ENCODE measurements at regions not wholly inside any gene's neighbourhood (a gene's known extent, or its start where the extent isn't known, plus 50 kb on each side); places are given as distances from the start of the nearest gene placed in this dataset.
"Not testable (repeated sequence)": the region's sequence is repeated elsewhere in the genome, so short reads cannot be mapped to it uniquely, and the experiment has no call there.

DNA sequence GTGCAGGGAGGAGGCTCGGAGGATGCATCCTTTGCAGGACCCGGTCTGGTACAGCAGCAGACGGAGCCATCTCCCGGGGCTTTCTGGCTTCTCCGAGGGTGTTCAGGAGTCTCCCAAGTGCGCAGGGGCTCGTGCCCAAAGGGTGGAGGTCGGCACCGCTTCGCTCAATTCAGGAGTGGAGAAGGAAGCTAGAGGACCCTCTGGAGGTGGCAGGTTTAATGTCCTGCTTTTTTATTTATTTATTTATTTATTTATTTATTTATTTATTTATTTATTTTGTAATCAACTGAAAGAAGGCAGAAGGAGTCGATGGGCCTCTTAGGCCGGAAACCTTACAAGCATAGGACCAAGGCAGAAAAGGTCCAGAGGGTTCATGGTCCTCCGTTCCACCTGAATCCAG, 286.4 kb upstream of the AGTR2 start:
- TF ChIP-seq, protein P1, sequence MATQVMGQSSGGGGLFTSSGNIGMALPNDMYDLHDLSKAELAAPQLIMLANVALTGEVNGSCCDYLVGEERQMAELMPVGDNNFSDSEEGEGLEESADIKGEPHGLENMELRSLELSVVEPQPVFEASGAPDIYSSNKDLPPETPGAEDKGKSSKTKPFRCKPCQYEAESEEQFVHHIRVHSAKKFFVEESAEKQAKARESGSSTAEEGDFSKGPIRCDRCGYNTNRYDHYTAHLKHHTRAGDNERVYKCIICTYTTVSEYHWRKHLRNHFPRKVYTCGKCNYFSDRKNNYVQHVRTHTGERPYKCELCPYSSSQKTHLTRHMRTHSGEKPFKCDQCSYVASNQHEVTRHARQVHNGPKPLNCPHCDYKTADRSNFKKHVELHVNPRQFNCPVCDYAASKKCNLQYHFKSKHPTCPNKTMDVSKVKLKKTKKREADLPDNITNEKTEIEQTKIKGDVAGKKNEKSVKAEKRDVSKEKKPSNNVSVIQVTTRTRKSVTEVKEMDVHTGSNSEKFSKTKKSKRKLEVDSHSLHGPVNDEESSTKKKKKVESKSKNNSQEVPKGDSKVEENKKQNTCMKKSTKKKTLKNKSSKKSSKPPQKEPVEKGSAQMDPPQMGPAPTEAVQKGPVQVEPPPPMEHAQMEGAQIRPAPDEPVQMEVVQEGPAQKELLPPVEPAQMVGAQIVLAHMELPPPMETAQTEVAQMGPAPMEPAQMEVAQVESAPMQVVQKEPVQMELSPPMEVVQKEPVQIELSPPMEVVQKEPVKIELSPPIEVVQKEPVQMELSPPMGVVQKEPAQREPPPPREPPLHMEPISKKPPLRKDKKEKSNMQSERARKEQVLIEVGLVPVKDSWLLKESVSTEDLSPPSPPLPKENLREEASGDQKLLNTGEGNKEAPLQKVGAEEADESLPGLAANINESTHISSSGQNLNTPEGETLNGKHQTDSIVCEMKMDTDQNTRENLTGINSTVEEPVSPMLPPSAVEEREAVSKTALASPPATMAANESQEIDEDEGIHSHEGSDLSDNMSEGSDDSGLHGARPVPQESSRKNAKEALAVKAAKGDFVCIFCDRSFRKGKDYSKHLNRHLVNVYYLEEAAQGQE (IDR thresholded peaks at IDR 0.05; ENCODE audit: low read depth): not testable (repeated sequence)
- TF ChIP-seq, protein P2, sequence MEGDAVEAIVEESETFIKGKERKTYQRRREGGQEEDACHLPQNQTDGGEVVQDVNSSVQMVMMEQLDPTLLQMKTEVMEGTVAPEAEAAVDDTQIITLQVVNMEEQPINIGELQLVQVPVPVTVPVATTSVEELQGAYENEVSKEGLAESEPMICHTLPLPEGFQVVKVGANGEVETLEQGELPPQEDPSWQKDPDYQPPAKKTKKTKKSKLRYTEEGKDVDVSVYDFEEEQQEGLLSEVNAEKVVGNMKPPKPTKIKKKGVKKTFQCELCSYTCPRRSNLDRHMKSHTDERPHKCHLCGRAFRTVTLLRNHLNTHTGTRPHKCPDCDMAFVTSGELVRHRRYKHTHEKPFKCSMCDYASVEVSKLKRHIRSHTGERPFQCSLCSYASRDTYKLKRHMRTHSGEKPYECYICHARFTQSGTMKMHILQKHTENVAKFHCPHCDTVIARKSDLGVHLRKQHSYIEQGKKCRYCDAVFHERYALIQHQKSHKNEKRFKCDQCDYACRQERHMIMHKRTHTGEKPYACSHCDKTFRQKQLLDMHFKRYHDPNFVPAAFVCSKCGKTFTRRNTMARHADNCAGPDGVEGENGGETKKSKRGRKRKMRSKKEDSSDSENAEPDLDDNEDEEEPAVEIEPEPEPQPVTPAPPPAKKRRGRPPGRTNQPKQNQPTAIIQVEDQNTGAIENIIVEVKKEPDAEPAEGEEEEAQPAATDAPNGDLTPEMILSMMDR (IDR thresholded peaks at IDR 0.05 in 2 of 3, conservative IDR thresholded peaks at IDR 0.05 in 1 of 3; ENCODE audit: borderline replicate concordance in 1 of 3, insufficient read depth in 1 of 3, low read depth in 2 of 3, low read length in 2 of 3): not testable (repeated sequence)
- not testable (repeated sequence) for TF ChIP-seq POLR2A (IDR thresholded peaks at IDR 0.05; ENCODE audit: borderline replicate concordance, extremely low read depth, insufficient read depth, insufficient read length); ZNF274 (IDR thresholded peaks at IDR 0.05; ENCODE audit: low read depth, low read length); EZH2 (IDR thresholded peaks at IDR 0.05); SIN3A (IDR thresholded peaks at IDR 0.05; ENCODE audit: low read depth); JUND (IDR thresholded peaks at IDR 0.05)
